Panc1 (cell line): ENCODE measurements at regions not wholly inside any gene's neighbourhood (a gene's known extent, or its start where the extent isn't known, plus 50 kb on each side); places are given as distances from the start of the nearest gene placed in this dataset.

Experiments used
- ATAC-seq: fragments of 200-7000 bp; cut with Tn5 transposase; 2 replicates; pipeline ENCODE4 v1.9.1; 2020; ENCODE audit warnings: mild to moderate bottlenecking, moderate library complexity
- BruUV-seq: library from RNA; stranded (reverse); fragments of 400-500 nt; replicated peaks from 2 replicates; lab custom pipeline; 2021; lab: Mats Ljungman, UMichigan
- CTCF ChIA-PET: fragments of 300-600 bp; sonication (Branson Sonifier 250); formaldehyde crosslinking; loops from one replicate; lab custom pipeline; 2022; ENCODE audit warnings: antibody characterized with exemption; lab: Charles Lee
- POLR2A ChIA-PET: fragments of 300-600 bp; sonication (Branson Sonifier 250); formaldehyde crosslinking; loops from one replicate; lab custom pipeline; 2022; ENCODE audit warnings: antibody characterized with exemption; lab: Charles Lee
- DNase-seq: peaks from one replicate; pipeline ENCODE4 v3.0.0-alpha.2; 2010; ENCODE audit warnings: low read depth, low spot score
- H3K27ac ChIP-seq: 2 replicates; pipeline ENCODE4 v1.5.1; 2011; ENCODE audit warnings: mild to moderate bottlenecking, low read length, inconsistent platforms
- H3K27me3 ChIP-seq: fragments of 200-500 bp; sonication (Bioruptor generic); 2 replicates; pipeline ENCODE4 v1.6.0; 2014; ENCODE audit warnings: low read length, inconsistent platforms; ENCODE audit not compliant: control insufficient read depth, insufficient read depth
- H3K36me3 ChIP-seq: fragments of 200-500 bp; sonication (Bioruptor generic); 2 replicates; pipeline ENCODE4 v1.5.1; 2014; ENCODE audit warnings: inconsistent platforms, mild to moderate bottlenecking, low read length, moderate library complexity; ENCODE audit not compliant: control insufficient read depth, insufficient read depth
- H3K4me1 ChIP-seq: 2 replicates; pipeline ENCODE4 v1.5.1; 2011; ENCODE audit warnings: inconsistent platforms, mild to moderate bottlenecking, low read length, moderate library complexity; ENCODE audit not compliant: control insufficient read depth, insufficient read depth
- H3K4me3 ChIP-seq, 2 experiments: 2 replicates each; pipeline ENCODE4 v1.5.1; 2011 to 2012; ENCODE audit warnings: low read depth in 2 of 2, low read length in 2 of 2, mild to moderate bottlenecking in 2 of 2, inconsistent platforms in 1 of 2, moderate library complexity in 1 of 2
- H3K9me3 ChIP-seq: fragments of 200-500 bp; sonication (Bioruptor generic); 2 replicates; pipeline ENCODE4 v1.5.1; 2014; ENCODE audit warnings: low read depth, mild to moderate bottlenecking, inconsistent platforms, low read length, moderate library complexity; ENCODE audit not compliant: control insufficient read depth, insufficient read depth
- CTCF ChIP-seq: fragments of 450-650 bp; IDR thresholded peaks from 2 replicates; pipeline ENCODE4 v1.5.1; 2017; ENCODE audit warnings: mild to moderate bottlenecking
- POLR2AphosphoS5 ChIP-seq: IDR thresholded peaks from 2 replicates; pipeline ENCODE4 v1.6.1; 2012; ENCODE audit warnings: mild to moderate bottlenecking, low read depth, low read length, moderate library complexity
- REST ChIP-seq, 2 experiments: IDR thresholded peaks; 2 replicates each; pipeline ENCODE4 v1.6.1; 2011 to 2012; ENCODE audit warnings: low read depth in 2 of 2, control low read depth in 1 of 2, low read length in 1 of 2, mild to moderate bottlenecking in 1 of 2, moderate library complexity in 1 of 2; ENCODE audit not compliant: insufficient read depth in 1 of 2
- SIN3A ChIP-seq: IDR thresholded peaks from 2 replicates; pipeline ENCODE4 v1.6.1; 2012; ENCODE audit warnings: low read depth, mild to moderate bottlenecking, low read length, moderate library complexity, borderline replicate concordance; ENCODE audit not compliant: insufficient read depth
- TCF7L2 ChIP-seq: IDR thresholded peaks from 2 replicates; pipeline ENCODE4 v1.6.1; 2011; ENCODE audit warnings: mild to moderate bottlenecking, low read depth, low read length, inconsistent platforms
- in situ Hi-C: cut with HindIII; loops from 2 replicates; pipeline ENCODE4 v1.10.0; 2016; ENCODE audit warnings: low sequenced_read_pairs, low pct_unique_long_range_greater_than_20kb
- intact Hi-C: fragments of 100-400 bp; cut with micrococcal nuclease; formaldehyde crosslinking; loops from one replicate; pipeline ENCODE4 v1.10.0; 2022; ENCODE audit not compliant: unreplicated experiment

- Histone ChIP-seq H3K27ac (no peak overlapping the region), H3K4me3 (no peak overlapping the region), H3K27me3 (no peaks in the 10 kb centered on the region), H3K9me3 (no peaks in the 10 kb centered on the region), H3K4me1 (no peaks in the 10 kb centered on the region), H3K36me3 (no peaks in the 10 kb centered on the region)
- CTCF ChIA-PET: no interaction called here
- TF ChIP-seq CTCF (no peak), TCF7L2 (no peak), POLR2AphosphoS5 (no peak), SIN3A (no peak), REST (IDR thresholded peaks at IDR 0.05; ENCODE audit: insufficient read depth in 1 of 2, low read depth in 2 of 2, low read length in 1 of 2) (no peak)
- POLR2A ChIA-PET: no interaction called here
- intact Hi-C loops: no loop called here
- ATAC-seq (no peak), DNase-seq (no peak)
- in situ Hi-C loops: no loop called here
- no TSS peak for BruUV-seq
Measured at GRCh38 chr1:219041818-219042217, 131.9 kb upstream of the LYPLAL1 start.

- no peaks in the 10 kb centered on the region for H3K9me3 ChIP-seq
- ATAC-seq (no peak), DNase-seq (no peak)
- no peak overlapping the region for H3K4me3 ChIP-seq
- no peaks in the 10 kb centered on the region for H3K36me3 ChIP-seq
- no peaks in the 10 kb centered on the region for H3K27me3 ChIP-seq
- ChIA-PET CTCF (no interaction called here), POLR2A (interaction anchor here (0.6 kb wide), 1 partner anchor 249 kb away, joined by 3 read pairs; no protein-coding TSS in a partner anchor)
- intact Hi-C loops: no loop called here
- no TSS peak for BruUV-seq
- H3K4me1 ChIP-seq: no peaks in the 10 kb centered on the region
- TF ChIP-seq POLR2AphosphoS5 (no peak), CTCF (no peak), TCF7L2 (no peak), REST (IDR thresholded peaks at IDR 0.05; ENCODE audit: insufficient read depth in 1 of 2, low read depth in 2 of 2, low read length in 1 of 2) (no peak), SIN3A (no peak)
- in situ Hi-C loops: no loop called here
- no peak overlapping the region for H3K27ac ChIP-seq
Measured at GRCh38 chr1:219042769-219043168, 130.9 kb upstream of the LYPLAL1 start.
